ENCODE measurements at regions not wholly inside any gene's neighbourhood (a gene's known extent, or its start where the extent isn't known, plus 50 kb on each side); places are given as distances from the start of the nearest gene placed in this dataset.

- H2BK5ac ChIP-seq (ENCODE audit: insufficient read length, low read length), result no peak overlapping the region
- H4K91ac ChIP-seq (ENCODE audit: insufficient read length, low read depth, low read length), result no peak overlapping the region
- no peak overlapping the region for H2AFZ ChIP-seq (ENCODE audit: low read length)
- no CpG with 5 or more reads among the region's 5 CpGs for WGBS (ENCODE audit: extremely low coverage, insufficient read length, low lambda C conversion rate)
- no peaks in the 10 kb centered on the region for H4K20me1 ChIP-seq (ENCODE audit: control insufficient read depth, insufficient read depth, insufficient read length)
- H3K4me3 Mint-ChIP-seq, result no peak overlapping the region
- H4K8ac ChIP-seq (replicated peaks; ENCODE audit: insufficient read length, low read depth, low read length), result no peak overlapping the region
- peaks cover 14 to 25% of the 10 kb centered on the region in 2 experiments for H3K4me1 Mint-ChIP-seq
- H3T11ph ChIP-seq (ENCODE audit: low read length), result no peak overlapping the region
- no peak overlapping the region for H3K18ac ChIP-seq (ENCODE audit: insufficient read length, low read depth, low read length)
- peaks cover 0 to 1% (median 0%) of the 10 kb centered on the region in 3 experiments; a peak in 1 of 7 replicates for H3K36me3 Mint-ChIP-seq (ENCODE audit: insufficient read depth in 1 of 3, low read depth in 3 of 3)
- H2BK15ac ChIP-seq (ENCODE audit: low read depth, low read length), result no peak overlapping the region
- H3K23me2 ChIP-seq (ENCODE audit: insufficient read length, low read depth, low read length, poor library complexity, severe bottlenecking), result no peaks in the 10 kb centered on the region
- no peaks in the 10 kb centered on the region for H3K9me3 Mint-ChIP-seq
- no peaks in the 10 kb centered on the region for H3K9me3 ChIP-seq (ENCODE audit: control insufficient read depth, low read depth, low read length)
- no peak overlapping the region for H3K27ac Mint-ChIP-seq
- TF ChIP-seq CTCF (conservative IDR thresholded peaks at IDR 0.05), result no peak
- peaks cover 3% of the 10 kb centered on the region for H3K27me3 Mint-ChIP-seq (ENCODE audit: low read depth)
- no peak overlapping the region for H3K14ac ChIP-seq (ENCODE audit: insufficient read depth, low read length)
- H4K5ac ChIP-seq (ENCODE audit: insufficient read length, low read depth, low read length), result no peak overlapping the region
- no peak overlapping the region for H2AK5ac ChIP-seq (ENCODE audit: insufficient read length, low read length)
- no peak overlapping the region for H3K4me2 ChIP-seq (ENCODE audit: insufficient read depth, insufficient read length, low read length)
- H3K4ac ChIP-seq (ENCODE audit: low read depth, low read length), result no peak overlapping the region
- H3K27ac ChIP-seq (ENCODE audit: insufficient read length, low read depth, low read length), result no peak overlapping the region
- no peak overlapping the region for H3K56ac ChIP-seq (ENCODE audit: insufficient read length, low read depth, low read length)
- H2BK20ac ChIP-seq (ENCODE audit: low read depth, low read length, poor library complexity, severe bottlenecking), result no peak overlapping the region
- no peak overlapping the region for H3K9ac ChIP-seq (ENCODE audit: extremely low read depth, insufficient read length, low read length)
- no peak overlapping the region for H2BK12ac ChIP-seq (ENCODE audit: insufficient read length, low read depth, low read length)
- H3K4me1 ChIP-seq (ENCODE audit: insufficient read depth, low read length), result peaks cover 4% of the 10 kb centered on the region; the same call in 1 of the 2 replicates
- H3K79me2 ChIP-seq (ENCODE audit: insufficient read depth, low read length), result no peaks in the 10 kb centered on the region
- no peak overlapping the region for H3K23ac ChIP-seq (ENCODE audit: insufficient read length, low read depth, low read length)
- H2BK120ac ChIP-seq (ENCODE audit: low read depth, low read length, poor library complexity, severe bottlenecking), result no peak overlapping the region
- H3K27me3 ChIP-seq (ENCODE audit: insufficient read depth, low read length), result no peaks in the 10 kb centered on the region
- no peak for DNase-seq
- no peaks in the 10 kb centered on the region for H3K79me1 ChIP-seq (ENCODE audit: insufficient read depth, low read depth, low read length, poor library complexity, severe bottlenecking)
These were observed 706.9 kb upstream of the ID2 start for GRCh38 chr2:7974936-7975335.

All from H9 (cell line).